ENCODE measurements at regions not wholly inside any gene's neighbourhood (a gene's known extent, or its start where the extent isn't known, plus 50 kb on each side); places are given as distances from the start of the nearest gene placed in this dataset.

- H3K27ac ChIP-seq (ENCODE audit: low read depth, low read length): no peak overlapping the region
- H3K9me3 ChIP-seq (ENCODE audit: control insufficient read depth in 3 of 3, low read length in 3 of 3): no peaks in the 10 kb centered on the region
- H3K36me3 ChIP-seq (ENCODE audit: control insufficient read depth in 3 of 3, insufficient read depth in 3 of 3, low read length in 3 of 3): no peaks in the 10 kb centered on the region
- no peaks in the 10 kb centered on the region for H3K27me3 ChIP-seq (ENCODE audit: control insufficient read depth in 3 of 3, insufficient read depth in 3 of 3, low read length in 3 of 3)
- H3K4me1 ChIP-seq (ENCODE audit: control insufficient read depth in 3 of 3, insufficient read depth in 3 of 3, low read length in 3 of 3): no peaks in the 10 kb centered on the region
- H3K4me3 ChIP-seq (ENCODE audit: low read length in 3 of 3): no peak overlapping the region
- H3K9ac ChIP-seq (ENCODE audit: low read depth in 1 of 3, low read length in 3 of 3): no peak overlapping the region
Observed at GRCh38 chr14:98301681-98302080, 970.3 kb downstream of the BCL11B start.

- no peaks in the 10 kb centered on the region for H3K36me3 ChIP-seq (ENCODE audit: control insufficient read depth in 3 of 3, insufficient read depth in 3 of 3, low read length in 3 of 3)
- no peaks in the 10 kb centered on the region for H3K27me3 ChIP-seq (ENCODE audit: control insufficient read depth in 3 of 3, insufficient read depth in 3 of 3, low read length in 3 of 3)
- H3K4me3 ChIP-seq (ENCODE audit: low read length in 3 of 3): no peak overlapping the region
- H3K9ac ChIP-seq (ENCODE audit: low read depth in 1 of 3, low read length in 3 of 3): no peak overlapping the region
- H3K27ac ChIP-seq (ENCODE audit: low read depth, low read length): no peak overlapping the region
- no peaks in the 10 kb centered on the region for H3K4me1 ChIP-seq (ENCODE audit: control insufficient read depth in 3 of 3, insufficient read depth in 3 of 3, low read length in 3 of 3)
- H3K9me3 ChIP-seq (ENCODE audit: control insufficient read depth in 3 of 3, low read length in 3 of 3): no peaks in the 10 kb centered on the region
Observed at GRCh38 chr14:98304574-98304973, 967.4 kb downstream of the BCL11B start.

- Histone ChIP-seq H3K27me3 (ENCODE audit: control insufficient read depth in 3 of 3, insufficient read depth in 3 of 3, low read length in 3 of 3) (no peaks in the 10 kb centered on the region), H3K9me3 (ENCODE audit: control insufficient read depth in 3 of 3, low read length in 3 of 3) (no peaks in the 10 kb centered on the region), H3K4me3 (ENCODE audit: low read length in 3 of 3) (no peak overlapping the region), H3K4me1 (ENCODE audit: control insufficient read depth in 3 of 3, insufficient read depth in 3 of 3, low read length in 3 of 3) (no peaks in the 10 kb centered on the region), H3K27ac (ENCODE audit: low read depth, low read length) (no peak overlapping the region), H3K36me3 (ENCODE audit: control insufficient read depth in 3 of 3, insufficient read depth in 3 of 3, low read length in 3 of 3) (no peaks in the 10 kb centered on the region), H3K9ac (ENCODE audit: low read depth in 1 of 3, low read length in 3 of 3) (no peak overlapping the region)
Observed at GRCh38 chr14:98309591-98309990, 962.4 kb downstream of the BCL11B start.

GRCh38 chr14:98312006-98312405 is 960.0 kb downstream of the BCL11B start:
- no peak overlapping the region for H3K4me3 ChIP-seq (ENCODE audit: low read length in 3 of 3)
- H3K27me3 ChIP-seq (ENCODE audit: control insufficient read depth in 3 of 3, insufficient read depth in 3 of 3, low read length in 3 of 3): no peaks in the 10 kb centered on the region
- no peak overlapping the region for H3K9ac ChIP-seq (ENCODE audit: low read depth in 1 of 3, low read length in 3 of 3)
- H3K27ac ChIP-seq (ENCODE audit: low read depth, low read length): no peak overlapping the region
- H3K9me3 ChIP-seq (ENCODE audit: control insufficient read depth in 3 of 3, low read length in 3 of 3): no peaks in the 10 kb centered on the region
- no peaks in the 10 kb centered on the region for H3K4me1 ChIP-seq (ENCODE audit: control insufficient read depth in 3 of 3, insufficient read depth in 3 of 3, low read length in 3 of 3)
- H3K36me3 ChIP-seq (ENCODE audit: control insufficient read depth in 3 of 3, insufficient read depth in 3 of 3, low read length in 3 of 3): no peaks in the 10 kb centered on the region

DNA sequence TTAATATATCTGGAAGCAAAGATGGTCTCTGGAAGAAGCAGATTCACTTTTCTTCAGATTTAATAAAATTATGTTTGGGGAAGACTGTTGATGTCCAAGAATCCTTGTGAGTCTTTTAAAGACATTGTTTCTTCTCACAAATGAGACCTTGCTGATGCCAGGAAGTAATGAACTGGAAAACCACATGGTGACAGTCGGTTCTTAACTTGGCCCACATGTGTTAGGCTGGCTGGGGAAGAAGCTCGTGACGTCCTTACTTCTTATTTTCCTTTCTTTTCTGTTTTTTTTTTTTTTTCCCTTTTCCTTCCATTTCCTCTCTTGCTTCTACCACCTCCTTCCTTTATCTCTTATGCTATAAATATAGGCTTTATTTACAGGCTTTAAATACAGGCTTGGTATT is 950.2 kb downstream of the BCL11B start:
- Histone ChIP-seq H3K36me3 (ENCODE audit: control insufficient read depth in 3 of 3, insufficient read depth in 3 of 3, low read length in 3 of 3) (no peaks in the 10 kb centered on the region), H3K27me3 (ENCODE audit: control insufficient read depth in 3 of 3, insufficient read depth in 3 of 3, low read length in 3 of 3) (no peaks in the 10 kb centered on the region), H3K27ac (ENCODE audit: low read depth, low read length) (no peak overlapping the region), H3K9ac (ENCODE audit: low read depth in 1 of 3, low read length in 3 of 3) (no peak overlapping the region), H3K4me3 (ENCODE audit: low read length in 3 of 3) (no peak overlapping the region), H3K9me3 (ENCODE audit: control insufficient read depth in 3 of 3, low read length in 3 of 3) (peaks cover 0 to 3% (median 0%) of the 10 kb centered on the region in 3 donors), H3K4me1 (ENCODE audit: control insufficient read depth in 3 of 3, insufficient read depth in 3 of 3, low read length in 3 of 3) (no peaks in the 10 kb centered on the region)

DNA sequence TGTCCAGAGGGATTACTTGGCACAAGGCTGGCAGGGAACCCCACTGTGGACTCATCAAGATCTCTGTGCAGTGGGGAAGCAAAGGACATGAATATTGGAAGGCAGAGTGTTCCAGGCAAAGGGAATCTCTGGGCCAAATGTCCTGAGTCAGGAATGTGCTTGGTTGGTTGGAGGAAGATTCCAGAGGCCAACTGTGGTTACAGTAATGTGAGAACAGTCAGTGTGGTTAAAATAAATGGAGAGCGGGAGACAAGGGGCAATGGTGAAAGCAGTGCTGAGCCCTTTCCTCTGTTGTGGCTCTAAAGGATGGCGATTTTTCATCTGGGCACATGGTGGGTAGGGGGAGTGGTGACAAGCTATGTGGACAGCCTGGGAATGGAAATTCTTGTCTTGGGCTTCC is 948.2 kb downstream of the BCL11B start:
- no peak overlapping the region for H3K27ac ChIP-seq (ENCODE audit: low read depth, low read length)
- no peaks in the 10 kb centered on the region for H3K9me3 ChIP-seq (ENCODE audit: control insufficient read depth in 3 of 3, low read length in 3 of 3)
- H3K27me3 ChIP-seq (ENCODE audit: control insufficient read depth in 3 of 3, insufficient read depth in 3 of 3, low read length in 3 of 3): no peaks in the 10 kb centered on the region
- H3K4me1 ChIP-seq (ENCODE audit: control insufficient read depth in 3 of 3, insufficient read depth in 3 of 3, low read length in 3 of 3): no peaks in the 10 kb centered on the region
- no peaks in the 10 kb centered on the region for H3K36me3 ChIP-seq (ENCODE audit: control insufficient read depth in 3 of 3, insufficient read depth in 3 of 3, low read length in 3 of 3)
- no peak overlapping the region for H3K9ac ChIP-seq (ENCODE audit: low read depth in 1 of 3, low read length in 3 of 3)
- H3K4me3 ChIP-seq (ENCODE audit: low read length in 3 of 3): no peak overlapping the region

DNA sequence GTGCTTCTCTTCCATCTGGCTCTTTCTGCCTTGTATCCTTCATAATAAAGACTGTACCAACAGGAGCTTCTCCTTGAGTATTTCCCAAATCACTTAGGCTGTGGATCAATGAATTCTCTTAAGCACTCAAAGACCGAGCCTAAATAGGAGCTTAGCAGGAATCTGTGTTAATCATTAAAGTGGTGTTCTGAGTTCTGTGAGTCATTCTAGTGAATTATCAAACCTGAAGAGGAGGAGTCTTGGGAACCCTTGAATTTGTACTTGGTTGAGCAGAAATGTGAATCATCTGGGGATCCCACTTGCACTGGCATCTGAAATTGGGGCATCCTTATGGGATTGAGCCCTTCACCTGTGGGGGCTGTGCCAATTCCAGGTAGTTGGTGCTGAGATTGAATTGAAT is 946.2 kb downstream of the BCL11B start:
- no peaks in the 10 kb centered on the region for H3K9me3 ChIP-seq (ENCODE audit: control insufficient read depth in 3 of 3, low read length in 3 of 3)

GRCh38 chr14:98328496-98328895 is 943.5 kb downstream of the BCL11B start:
- H3K27me3 ChIP-seq (ENCODE audit: control insufficient read depth in 3 of 3, insufficient read depth in 3 of 3, low read length in 3 of 3): no peaks in the 10 kb centered on the region
- no peak overlapping the region for H3K27ac ChIP-seq (ENCODE audit: low read depth, low read length)
- H3K36me3 ChIP-seq (ENCODE audit: control insufficient read depth in 3 of 3, insufficient read depth in 3 of 3, low read length in 3 of 3): no peaks in the 10 kb centered on the region
- H3K4me3 ChIP-seq (ENCODE audit: low read length in 3 of 3): no peak overlapping the region
- no peaks in the 10 kb centered on the region for H3K4me1 ChIP-seq (ENCODE audit: control insufficient read depth in 3 of 3, insufficient read depth in 3 of 3, low read length in 3 of 3)
- no peaks in the 10 kb centered on the region for H3K9me3 ChIP-seq (ENCODE audit: control insufficient read depth in 3 of 3, low read length in 3 of 3)
- no peak overlapping the region for H3K9ac ChIP-seq (ENCODE audit: low read depth in 1 of 3, low read length in 3 of 3)

More for the DNA sequence above, 946.2 kb downstream of the BCL11B start:
- Histone ChIP-seq H3K4me1 (ENCODE audit: control insufficient read depth in 3 of 3, insufficient read depth in 3 of 3, low read length in 3 of 3) (no peaks in the 10 kb centered on the region), H3K27me3 (ENCODE audit: control insufficient read depth in 3 of 3, insufficient read depth in 3 of 3, low read length in 3 of 3) (no peaks in the 10 kb centered on the region), H3K36me3 (ENCODE audit: control insufficient read depth in 3 of 3, insufficient read depth in 3 of 3, low read length in 3 of 3) (no peaks in the 10 kb centered on the region), H3K27ac (ENCODE audit: low read depth, low read length) (no peak overlapping the region), H3K4me3 (ENCODE audit: low read length in 3 of 3) (no peak overlapping the region), H3K9ac (ENCODE audit: low read depth in 1 of 3, low read length in 3 of 3) (no peak overlapping the region)

DNA sequence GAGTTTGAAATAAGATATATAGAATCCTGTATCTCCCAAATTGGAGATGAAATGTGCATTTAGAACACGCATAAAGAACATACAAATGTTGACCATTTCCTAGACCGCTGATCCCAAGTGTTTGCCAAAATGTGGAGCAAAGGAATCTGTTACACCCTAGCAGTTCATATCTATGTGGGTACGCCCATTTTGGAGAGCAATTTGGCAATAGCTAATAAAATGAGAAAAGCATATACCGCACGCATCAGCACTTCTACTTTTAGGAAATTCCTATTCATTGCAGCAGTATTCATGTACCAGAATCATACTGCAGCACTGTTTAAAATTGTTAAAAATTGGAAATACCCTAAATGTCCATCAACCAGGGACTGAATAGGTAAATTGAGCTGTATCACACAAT is 937.8 kb downstream of the BCL11B start:
- Histone ChIP-seq H3K9ac (ENCODE audit: low read depth in 1 of 3, low read length in 3 of 3) (no peak overlapping the region), H3K4me3 (ENCODE audit: low read length in 3 of 3) (no peak overlapping the region), H3K36me3 (ENCODE audit: control insufficient read depth in 3 of 3, insufficient read depth in 3 of 3, low read length in 3 of 3) (no peaks in the 10 kb centered on the region), H3K27me3 (ENCODE audit: control insufficient read depth in 3 of 3, insufficient read depth in 3 of 3, low read length in 3 of 3) (peaks cover 0 to 2% (median 0%) of the 10 kb centered on the region in 3 donors), H3K27ac (ENCODE audit: low read depth, low read length) (no peak overlapping the region), H3K4me1 (ENCODE audit: control insufficient read depth in 3 of 3, insufficient read depth in 3 of 3, low read length in 3 of 3) (no peaks in the 10 kb centered on the region), H3K9me3 (ENCODE audit: control insufficient read depth in 3 of 3, low read length in 3 of 3) (no peaks in the 10 kb centered on the region)

- Histone ChIP-seq H3K27me3 (ENCODE audit: control insufficient read depth in 3 of 3, insufficient read depth in 3 of 3, low read length in 3 of 3) (no peaks in the 10 kb centered on the region), H3K36me3 (ENCODE audit: control insufficient read depth in 3 of 3, insufficient read depth in 3 of 3, low read length in 3 of 3) (no peaks in the 10 kb centered on the region), H3K9me3 (ENCODE audit: control insufficient read depth in 3 of 3, low read length in 3 of 3) (no peaks in the 10 kb centered on the region), H3K4me1 (ENCODE audit: control insufficient read depth in 3 of 3, insufficient read depth in 3 of 3, low read length in 3 of 3) (no peaks in the 10 kb centered on the region), H3K9ac (ENCODE audit: low read depth in 1 of 3, low read length in 3 of 3) (no peak overlapping the region), H3K27ac (ENCODE audit: low read depth, low read length) (no peak overlapping the region), H3K4me3 (ENCODE audit: low read length in 3 of 3) (no peak overlapping the region)
Observed at GRCh38 chr14:98341211-98341610, 930.8 kb downstream of the BCL11B start.

- Histone ChIP-seq H3K27me3 (ENCODE audit: control insufficient read depth in 3 of 3, insufficient read depth in 3 of 3, low read length in 3 of 3) (peaks cover 0 to 9% (median 3%) of the 10 kb centered on the region in 3 donors), H3K4me1 (ENCODE audit: control insufficient read depth in 3 of 3, insufficient read depth in 3 of 3, low read length in 3 of 3) (no peaks in the 10 kb centered on the region), H3K9me3 (ENCODE audit: control insufficient read depth in 3 of 3, low read length in 3 of 3) (no peaks in the 10 kb centered on the region), H3K36me3 (ENCODE audit: control insufficient read depth in 3 of 3, insufficient read depth in 3 of 3, low read length in 3 of 3) (no peaks in the 10 kb centered on the region), H3K4me3 (ENCODE audit: low read length in 3 of 3) (no peak overlapping the region), H3K27ac (ENCODE audit: low read depth, low read length) (no peak overlapping the region), H3K9ac (ENCODE audit: low read depth in 1 of 3, low read length in 3 of 3) (no peak overlapping the region)
Observed at GRCh38 chr14:98345161-98345560, 926.8 kb downstream of the BCL11B start.

Data from skeletal muscle tissue (tissue), 3 donors.